ENCODE measurements at regions not wholly inside any gene's neighbourhood (a gene's known extent, or its start where the extent isn't known, plus 50 kb on each side); places are given as distances from the start of the nearest gene placed in this dataset.

DNA sequence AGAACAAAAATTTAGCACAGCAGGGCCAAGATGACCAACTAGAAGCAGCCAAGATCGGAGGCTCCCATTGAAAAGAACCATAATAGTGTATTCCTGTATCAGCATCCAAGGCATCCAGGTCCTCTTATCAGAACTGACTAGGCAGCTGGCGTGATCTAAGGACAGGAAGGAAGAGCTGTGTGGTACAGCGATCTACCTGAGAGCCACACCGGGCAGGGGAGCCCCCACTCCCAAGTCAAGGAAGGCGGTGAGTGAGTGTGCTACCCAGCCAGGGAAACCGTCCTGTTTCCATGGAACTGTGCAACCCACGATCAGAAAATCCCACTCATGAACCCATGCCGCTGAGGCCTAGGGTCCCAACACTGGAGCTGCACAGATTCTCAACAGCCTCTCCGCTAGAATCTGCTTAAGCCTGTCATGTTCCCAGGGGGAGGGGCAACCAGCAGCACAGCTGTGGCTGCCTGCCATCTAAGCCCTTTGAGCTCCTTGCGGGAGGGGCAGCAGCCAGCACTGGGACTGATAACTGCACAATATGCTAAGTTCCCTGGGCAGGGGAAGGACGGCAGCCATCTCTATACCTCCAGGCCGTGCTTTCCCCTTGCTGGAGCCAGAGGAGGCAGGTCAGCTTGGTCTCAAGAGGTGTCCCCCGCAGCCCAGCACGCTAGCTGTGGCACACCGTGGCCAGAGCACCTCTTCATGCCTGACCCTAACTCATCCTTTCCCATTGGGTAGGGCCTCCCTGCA is 213.0 kb upstream of the SMIM30 start:
- WGBS (ENCODE audit: low lambda C conversion rate), result 50% methylated on average over 10 of the region's 15 CpGs
- no peaks in the 10 kb centered on the region for H3F3A ChIP-seq (replicated peaks; ENCODE audit: insufficient read depth)
- no peaks in the 10 kb centered on the region for H3K79me2 ChIP-seq (ENCODE audit: insufficient read depth)
- no peak for DNase-seq
- H3K9me2 ChIP-seq, result no peaks in the 10 kb centered on the region
- H3K9ac ChIP-seq, result no peak overlapping the region
- H3K4me1 ChIP-seq (ENCODE audit: control insufficient read depth in 1 of 2, insufficient read depth in 2 of 2, low read depth in 1 of 2, low read length in 1 of 2), result peaks cover 0 to 7% of the 10 kb centered on the region in 2 experiments; a peak in 1 of 4 replicates
- no peak overlapping the region for H2AFZ ChIP-seq (ENCODE audit: low read depth)
- no peaks in the 10 kb centered on the region for H3K9me3 ChIP-seq
- H3K4me2 ChIP-seq, result no peak overlapping the region
- no peaks in the 10 kb centered on the region for H3K27me3 ChIP-seq (ENCODE audit: insufficient read depth)
- no peak overlapping the region for H3K27ac ChIP-seq (ENCODE audit: low read depth in 2 of 2, low read length in 1 of 2)
- H3K4me3 ChIP-seq (ENCODE audit: low read depth in 2 of 2, low read length in 1 of 2), result no peak overlapping the region
- no peak for TF ChIP-seq FOXM1 (IDR thresholded peaks at IDR 0.05; ENCODE audit: low read depth)
- TF ChIP-seq FOSL2 (IDR thresholded peaks at IDR 0.05; ENCODE audit: borderline replicate concordance, low read depth), result no peak
- TF ChIP-seq, protein P1, sequence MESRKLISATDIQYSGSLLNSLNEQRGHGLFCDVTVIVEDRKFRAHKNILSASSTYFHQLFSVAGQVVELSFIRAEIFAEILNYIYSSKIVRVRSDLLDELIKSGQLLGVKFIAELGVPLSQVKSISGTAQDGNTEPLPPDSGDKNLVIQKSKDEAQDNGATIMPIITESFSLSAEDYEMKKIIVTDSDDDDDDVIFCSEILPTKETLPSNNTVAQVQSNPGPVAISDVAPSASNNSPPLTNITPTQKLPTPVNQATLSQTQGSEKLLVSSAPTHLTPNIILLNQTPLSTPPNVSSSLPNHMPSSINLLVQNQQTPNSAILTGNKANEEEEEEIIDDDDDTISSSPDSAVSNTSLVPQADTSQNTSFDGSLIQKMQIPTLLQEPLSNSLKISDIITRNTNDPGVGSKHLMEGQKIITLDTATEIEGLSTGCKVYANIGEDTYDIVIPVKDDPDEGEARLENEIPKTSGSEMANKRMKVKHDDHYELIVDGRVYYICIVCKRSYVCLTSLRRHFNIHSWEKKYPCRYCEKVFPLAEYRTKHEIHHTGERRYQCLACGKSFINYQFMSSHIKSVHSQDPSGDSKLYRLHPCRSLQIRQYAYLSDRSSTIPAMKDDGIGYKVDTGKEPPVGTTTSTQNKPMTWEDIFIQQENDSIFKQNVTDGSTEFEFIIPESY (IDR thresholded peaks at IDR 0.05; ENCODE audit: borderline replicate concordance, low read depth), result no peak
- TF ChIP-seq, protein P2, sequence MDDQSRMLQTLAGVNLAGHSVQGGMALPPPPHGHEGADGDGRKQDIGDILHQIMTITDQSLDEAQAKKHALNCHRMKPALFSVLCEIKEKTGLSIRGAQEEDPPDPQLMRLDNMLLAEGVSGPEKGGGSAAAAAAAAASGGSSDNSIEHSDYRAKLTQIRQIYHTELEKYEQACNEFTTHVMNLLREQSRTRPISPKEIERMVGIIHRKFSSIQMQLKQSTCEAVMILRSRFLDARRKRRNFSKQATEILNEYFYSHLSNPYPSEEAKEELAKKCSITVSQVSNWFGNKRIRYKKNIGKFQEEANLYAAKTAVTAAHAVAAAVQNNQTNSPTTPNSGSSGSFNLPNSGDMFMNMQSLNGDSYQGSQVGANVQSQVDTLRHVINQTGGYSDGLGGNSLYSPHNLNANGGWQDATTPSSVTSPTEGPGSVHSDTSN (IDR thresholded peaks at IDR 0.05), result no peak
- TF ChIP-seq, protein P3, sequence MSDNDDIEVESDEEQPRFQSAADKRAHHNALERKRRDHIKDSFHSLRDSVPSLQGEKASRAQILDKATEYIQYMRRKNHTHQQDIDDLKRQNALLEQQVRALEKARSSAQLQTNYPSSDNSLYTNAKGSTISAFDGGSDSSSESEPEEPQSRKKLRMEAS (IDR thresholded peaks at IDR 0.05; ENCODE audit: low read depth), result no peak
- no peak for TF ChIP-seq TAF1 (IDR thresholded peaks at IDR 0.05; ENCODE audit: borderline replicate concordance, low read depth, low read length)
- no peak for TF ChIP-seq CHD2 (IDR thresholded peaks at IDR 0.05; ENCODE audit: low read length, partially characterized antibody)
- no peak for TF ChIP-seq NFIC (IDR thresholded peaks at IDR 0.05; ENCODE audit: borderline replicate concordance)
- TF ChIP-seq POLR2AphosphoS5 (IDR thresholded peaks at IDR 0.05; ENCODE audit: low read depth, low read length), result no peak
- TF ChIP-seq, protein P4, sequence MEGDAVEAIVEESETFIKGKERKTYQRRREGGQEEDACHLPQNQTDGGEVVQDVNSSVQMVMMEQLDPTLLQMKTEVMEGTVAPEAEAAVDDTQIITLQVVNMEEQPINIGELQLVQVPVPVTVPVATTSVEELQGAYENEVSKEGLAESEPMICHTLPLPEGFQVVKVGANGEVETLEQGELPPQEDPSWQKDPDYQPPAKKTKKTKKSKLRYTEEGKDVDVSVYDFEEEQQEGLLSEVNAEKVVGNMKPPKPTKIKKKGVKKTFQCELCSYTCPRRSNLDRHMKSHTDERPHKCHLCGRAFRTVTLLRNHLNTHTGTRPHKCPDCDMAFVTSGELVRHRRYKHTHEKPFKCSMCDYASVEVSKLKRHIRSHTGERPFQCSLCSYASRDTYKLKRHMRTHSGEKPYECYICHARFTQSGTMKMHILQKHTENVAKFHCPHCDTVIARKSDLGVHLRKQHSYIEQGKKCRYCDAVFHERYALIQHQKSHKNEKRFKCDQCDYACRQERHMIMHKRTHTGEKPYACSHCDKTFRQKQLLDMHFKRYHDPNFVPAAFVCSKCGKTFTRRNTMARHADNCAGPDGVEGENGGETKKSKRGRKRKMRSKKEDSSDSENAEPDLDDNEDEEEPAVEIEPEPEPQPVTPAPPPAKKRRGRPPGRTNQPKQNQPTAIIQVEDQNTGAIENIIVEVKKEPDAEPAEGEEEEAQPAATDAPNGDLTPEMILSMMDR (IDR thresholded peaks at IDR 0.05), result no peak
- no peak for TF ChIP-seq ELF1 (IDR thresholded peaks at IDR 0.05)
- no peak for TF ChIP-seq MXI1 (IDR thresholded peaks at IDR 0.05; ENCODE audit: low read depth, low read length)
- TF ChIP-seq RXRA (IDR thresholded peaks at IDR 0.05; ENCODE audit: borderline replicate concordance, low read depth), result no peak
- TF ChIP-seq EZH2phosphoT487 (IDR thresholded peaks at IDR 0.05; ENCODE audit: borderline replicate concordance, low read depth), result no peak
- TF ChIP-seq, protein P5, sequence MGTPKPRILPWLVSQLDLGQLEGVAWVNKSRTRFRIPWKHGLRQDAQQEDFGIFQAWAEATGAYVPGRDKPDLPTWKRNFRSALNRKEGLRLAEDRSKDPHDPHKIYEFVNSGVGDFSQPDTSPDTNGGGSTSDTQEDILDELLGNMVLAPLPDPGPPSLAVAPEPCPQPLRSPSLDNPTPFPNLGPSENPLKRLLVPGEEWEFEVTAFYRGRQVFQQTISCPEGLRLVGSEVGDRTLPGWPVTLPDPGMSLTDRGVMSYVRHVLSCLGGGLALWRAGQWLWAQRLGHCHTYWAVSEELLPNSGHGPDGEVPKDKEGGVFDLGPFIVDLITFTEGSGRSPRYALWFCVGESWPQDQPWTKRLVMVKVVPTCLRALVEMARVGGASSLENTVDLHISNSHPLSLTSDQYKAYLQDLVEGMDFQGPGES (IDR thresholded peaks at IDR 0.05; ENCODE audit: low read depth, low read length), result no peak
- no peak for TF ChIP-seq EP300 (IDR thresholded peaks at IDR 0.05; ENCODE audit: borderline replicate concordance in 1 of 2, low read depth in 1 of 2, low read length in 1 of 2)
- TF ChIP-seq GABPA (IDR thresholded peaks at IDR 0.05; ENCODE audit: low read depth), result no peak
- no peak for TF ChIP-seq FOXJ3 (CRISPR knock-in tag; IDR thresholded peaks at IDR 0.05)
- TF ChIP-seq NRF1 (IDR thresholded peaks at IDR 0.05; ENCODE audit: low read depth, low read length), result no peak
- H4K20me1 ChIP-seq (ENCODE audit: insufficient read depth), result no peaks in the 10 kb centered on the region
- ChIA-PET CTCF (no interaction called here), POLR2A (interaction anchor here (0.6 kb wide), 1 partner anchor 667 kb away, joined by 3 read pairs; no protein-coding TSS in a partner anchor)
- H3K36me3 ChIP-seq (replicated peaks in 1 of 2; ENCODE audit: control insufficient read depth in 1 of 2, insufficient read depth in 2 of 2, low read length in 1 of 2), result no peaks in the 10 kb centered on the region
